ENCODE measurements at regions not wholly inside any gene's neighbourhood (a gene's known extent, or its start where the extent isn't known, plus 50 kb on each side); places are given as distances from the start of the nearest gene placed in this dataset.

GRCh38 chr10:58993480-58994221 lies 182.8 kb upstream of the PHYHIPL start:
- no peaks in the 10 kb centered on the region for H3K27me3 ChIP-seq
- H3K4me3 ChIP-seq (ENCODE audit: low read depth, low read length) = no peak overlapping the region
- no peak for DNase-seq
- H3K36me3 ChIP-seq = no peaks in the 10 kb centered on the region
- no peaks in the 10 kb centered on the region for H3K9me3 ChIP-seq
- H3K4me1 ChIP-seq = peaks cover 26% of the 10 kb centered on the region
- no peak for TF ChIP-seq CTCF (IDR thresholded peaks at IDR 0.05; ENCODE audit: low read depth, low read length)

DNA sequence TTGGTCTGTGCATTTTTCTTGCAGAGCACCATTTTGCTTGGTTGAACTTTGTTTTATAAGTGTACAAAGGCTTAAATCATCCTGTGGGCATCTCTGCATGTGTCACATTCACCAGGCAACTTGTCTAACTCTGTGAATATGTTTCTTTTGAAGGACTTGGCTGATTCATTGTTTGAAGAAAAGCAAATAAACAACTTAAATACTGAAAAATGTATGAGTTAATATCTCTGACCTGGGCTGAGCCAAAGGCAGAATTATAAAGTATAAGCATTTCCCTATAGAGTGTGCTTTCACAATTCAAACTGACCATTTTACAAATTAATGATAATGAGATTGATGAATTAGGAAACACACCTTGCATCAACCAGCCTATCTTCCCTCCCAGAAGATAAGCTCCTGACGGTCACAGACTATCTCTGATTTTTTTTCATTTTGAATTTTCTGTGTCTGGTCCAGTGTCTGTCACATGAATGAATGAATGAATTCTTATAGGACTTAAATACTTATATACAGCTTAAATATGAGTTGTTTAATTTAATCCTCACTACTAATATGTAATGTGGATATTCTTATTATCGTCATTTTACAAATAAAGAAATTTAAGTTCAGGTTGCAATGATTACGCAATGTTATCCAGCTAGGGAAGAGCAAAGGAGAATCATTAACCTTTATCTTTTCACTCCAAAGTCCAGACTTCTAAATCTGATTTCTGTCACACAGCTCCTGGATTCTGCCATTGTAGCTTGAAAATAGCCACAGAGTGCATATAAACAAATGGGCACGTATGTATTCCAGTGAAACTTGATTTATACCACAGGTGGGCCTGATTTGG lies 182.0 kb upstream of the PHYHIPL start:
- Histone ChIP-seq H3K4me1 (peaks cover 26% of the 10 kb centered on the region), H3K36me3 (no peaks in the 10 kb centered on the region), H3K27me3 (no peaks in the 10 kb centered on the region), H3K4me3 (ENCODE audit: low read depth, low read length) (no peak overlapping the region), H3K9me3 (no peaks in the 10 kb centered on the region)
- TF ChIP-seq CTCF (IDR thresholded peaks at IDR 0.05; ENCODE audit: low read depth, low read length) = no peak
- no peak for DNase-seq

DNA sequence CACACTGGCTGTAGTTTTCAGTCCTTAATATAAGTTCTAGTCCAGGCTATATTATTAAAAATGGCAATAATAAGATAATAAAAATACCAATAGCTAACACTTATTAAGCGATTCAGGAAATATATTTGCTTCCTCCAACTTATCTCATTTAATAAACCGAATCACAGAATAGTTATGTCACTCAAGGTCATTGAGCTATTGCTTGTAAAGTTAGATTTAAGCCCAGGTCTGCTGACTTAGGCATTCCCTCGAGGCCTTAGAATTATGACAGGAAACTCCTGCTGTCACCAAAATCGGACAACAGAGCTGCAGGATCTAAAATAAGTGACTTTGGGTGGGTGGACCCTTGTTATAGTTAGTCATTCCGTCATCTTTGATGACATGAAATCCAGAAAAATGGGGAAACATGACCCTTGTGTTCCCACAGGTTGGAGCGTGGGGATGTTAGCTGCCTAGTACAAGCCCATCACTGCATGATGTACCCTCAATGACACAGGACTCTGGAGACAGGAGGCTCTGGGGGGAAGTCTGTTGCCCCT lies 181.3 kb upstream of the PHYHIPL start:
- no peaks in the 10 kb centered on the region for H3K9me3 ChIP-seq
- no peaks in the 10 kb centered on the region for H3K27me3 ChIP-seq
- H3K4me1 ChIP-seq = peaks cover 26% of the 10 kb centered on the region
- no peak overlapping the region for H3K4me3 ChIP-seq (ENCODE audit: low read depth, low read length)
- H3K36me3 ChIP-seq = no peaks in the 10 kb centered on the region
- no peak for TF ChIP-seq CTCF (IDR thresholded peaks at IDR 0.05; ENCODE audit: low read depth, low read length)
- no peak for DNase-seq

GRCh38 chr10:58996063-58996462 lies 180.4 kb upstream of the PHYHIPL start:
- Histone ChIP-seq H3K36me3 (no peaks in the 10 kb centered on the region), H3K27me3 (no peaks in the 10 kb centered on the region), H3K4me3 (ENCODE audit: low read depth, low read length) (no peak overlapping the region), H3K9me3 (no peaks in the 10 kb centered on the region), H3K4me1 (peaks cover 26% of the 10 kb centered on the region)
- DNase-seq = no peak
- TF ChIP-seq CTCF (IDR thresholded peaks at IDR 0.05; ENCODE audit: low read depth, low read length) = no peak

DNA sequence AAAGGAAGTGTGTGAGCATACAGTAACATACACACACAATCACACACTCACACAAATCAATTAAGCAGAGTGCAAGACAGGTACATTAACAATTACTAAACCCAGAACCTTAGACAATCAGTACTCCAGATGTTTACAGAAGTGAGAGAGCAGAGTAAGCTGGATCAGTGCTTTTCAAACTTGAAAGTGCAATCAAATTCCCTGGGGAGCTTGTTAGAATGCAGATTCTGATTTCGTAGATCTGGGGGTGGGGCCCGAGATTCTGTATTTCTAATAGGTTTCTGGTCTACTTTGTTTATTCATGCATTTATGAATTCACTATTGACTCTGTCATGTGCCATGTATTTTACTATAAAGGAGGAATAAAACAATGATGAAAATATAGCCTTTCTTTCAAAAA lies 179.6 kb upstream of the PHYHIPL start:
- Histone ChIP-seq H3K27me3 (no peaks in the 10 kb centered on the region), H3K4me1 (peaks cover 26% of the 10 kb centered on the region), H3K9me3 (no peaks in the 10 kb centered on the region), H3K4me3 (ENCODE audit: low read depth, low read length) (no peak overlapping the region), H3K36me3 (no peaks in the 10 kb centered on the region)
- TF ChIP-seq CTCF (IDR thresholded peaks at IDR 0.05; ENCODE audit: low read depth, low read length) = no peak
- DNase-seq = no peak
